IMR-90 (cell line): ENCODE measurements at regions not wholly inside any gene's neighbourhood (a gene's known extent, or its start where the extent isn't known, plus 50 kb on each side); places are given as distances from the start of the nearest gene placed in this dataset.

Experiments used
- ATAC-seq: fragments of 200-7000 bp; cut with Tn5 transposase; 2 replicates; pipeline ENCODE4 v1.9.1; 2020; ENCODE audit warnings: low read depth, mild to moderate bottlenecking, moderate library complexity
- BruUV-seq: library from RNA; stranded (reverse); fragments of 400-500 nt; replicated peaks from 2 replicates; lab custom pipeline; 2021; lab: Mats Ljungman, UMichigan
- CTCF ChIA-PET: fragments of 300-600 bp; formaldehyde crosslinking; extraction: SDS; loops from one replicate; lab custom pipeline; 2021; ENCODE audit warnings: antibody characterized with exemption; lab: Yijun Ruan, JAX
- POLR2A ChIA-PET: fragments of 300-600 bp; sonication (Branson Sonifier 250); formaldehyde crosslinking; loops from one replicate; lab custom pipeline; 2022; ENCODE audit warnings: antibody characterized with exemption; ENCODE audit not compliant: unreplicated experiment; lab: Charles Lee
- DNase-seq: peaks from one replicate; pipeline ENCODE4 v3.0.0; 2013
- H2AFZ ChIP-seq: replicated peaks from 2 replicates; pipeline ENCODE3; 2013; ENCODE audit warnings: low read length, mild to moderate bottlenecking; ENCODE audit not compliant: poor library complexity
- H2AK5ac ChIP-seq: 2 replicates; pipeline ENCODE4 v1.6.1; 2013; ENCODE audit warnings: low read depth, low read length, inconsistent platforms
- H2AK9ac ChIP-seq: replicated peaks from 2 replicates; pipeline ENCODE3; 2013; ENCODE audit warnings: mild to moderate bottlenecking, low read depth, low read length, moderate library complexity; ENCODE audit not compliant: poor library complexity
- H2BK120ac ChIP-seq: 2 replicates; pipeline ENCODE4 v1.6.1; 2013; ENCODE audit warnings: low read depth, low read length, inconsistent platforms
- H2BK15ac ChIP-seq: 3 replicates; pipeline ENCODE4 v1.6.1; 2013; ENCODE audit warnings: low read depth, low read length, inconsistent platforms
- H2BK20ac ChIP-seq: 2 replicates; pipeline ENCODE4 v1.6.1; 2013; ENCODE audit warnings: low read depth, mild to moderate bottlenecking, inconsistent platforms, low read length, moderate library complexity
- H2BK5ac ChIP-seq: 2 replicates; pipeline ENCODE4 v1.6.1; 2013; ENCODE audit warnings: mild to moderate bottlenecking, low read depth, low read length, inconsistent platforms; ENCODE audit not compliant: poor library complexity, severe bottlenecking
- H3K14ac ChIP-seq: replicated peaks from 2 replicates; pipeline ENCODE4 v1.6.1; 2013; ENCODE audit warnings: low read depth, low read length, inconsistent platforms
- H3K18ac ChIP-seq: 2 replicates; pipeline ENCODE4 v1.6.1; 2013; ENCODE audit warnings: low read depth, low read length, control low read depth
- H3K23ac ChIP-seq: 2 replicates; pipeline ENCODE4 v1.6.1; 2013; ENCODE audit warnings: low read depth, low read length, inconsistent platforms
- H3K27ac ChIP-seq: 2 replicates; pipeline ENCODE4 v1.5.1; 2013; ENCODE audit warnings: mild to moderate bottlenecking, control low read depth, low read length; ENCODE audit not compliant: insufficient read depth
- H3K27me3 ChIP-seq: 2 replicates; pipeline ENCODE4 v1.6.1; 2013; ENCODE audit warnings: low read length; ENCODE audit not compliant: control insufficient read depth, insufficient read depth
- H3K36me3 ChIP-seq: 2 replicates; pipeline ENCODE4 v1.6.1; 2013; ENCODE audit warnings: low read length, mixed read lengths; ENCODE audit not compliant: control insufficient read depth, insufficient read depth
- H3K4ac ChIP-seq: 2 replicates; pipeline ENCODE4 v1.6.1; 2013; ENCODE audit warnings: low read depth, low read length, inconsistent platforms
- H3K4me1 ChIP-seq: 2 replicates; pipeline ENCODE4 v1.6.1; 2013; ENCODE audit warnings: low read length, mixed read lengths; ENCODE audit not compliant: control insufficient read depth, insufficient read depth
- H3K4me2 ChIP-seq: 2 replicates; pipeline ENCODE4 v1.6.1; 2013; ENCODE audit warnings: low read depth, mild to moderate bottlenecking, control low read depth, low read length, moderate library complexity
- H3K4me3 ChIP-seq: 2 replicates; pipeline ENCODE4 v1.5.1; 2013; ENCODE audit warnings: low read depth, mild to moderate bottlenecking, control low read depth, low read length, moderate library complexity; ENCODE audit not compliant: insufficient read depth
- H3K56ac ChIP-seq: 2 replicates; pipeline ENCODE4 v1.6.1; 2013; ENCODE audit warnings: low read length, inconsistent platforms; ENCODE audit not compliant: insufficient read depth; ENCODE audit errors: extremely low read depth
- H3K79me1 ChIP-seq, 2 experiments: 2 replicates each; pipeline ENCODE4 v1.6.1; 2013; ENCODE audit warnings: low read length in 2 of 2, inconsistent platforms in 1 of 2, low read depth in 1 of 2
- H3K9ac ChIP-seq: 2 replicates; pipeline ENCODE4 v1.6.1; 2013; ENCODE audit warnings: low read depth, low read length, control low read depth
- H3K9me1 ChIP-seq: 2 replicates; pipeline ENCODE4 v1.6.1; 2013; ENCODE audit warnings: low read length, inconsistent platforms; ENCODE audit not compliant: insufficient read depth
- H3K9me3 ChIP-seq: 2 replicates; pipeline ENCODE4 v1.6.1; 2013; ENCODE audit warnings: low read length; ENCODE audit not compliant: control insufficient read depth, insufficient read depth
- H4K20me1 ChIP-seq: 2 replicates; pipeline ENCODE4 v1.6.1; 2013; ENCODE audit warnings: low read length, inconsistent platforms; ENCODE audit not compliant: insufficient read depth
- H4K5ac ChIP-seq: 2 replicates; pipeline ENCODE4 v1.6.1; 2013; ENCODE audit warnings: mild to moderate bottlenecking, low read depth, low read length, control low read depth
- H4K8ac ChIP-seq, 2 experiments: 2 replicates each; pipeline ENCODE4 v1.6.1; 2013; ENCODE audit warnings: low read depth in 2 of 2, low read length in 2 of 2, control low read depth in 1 of 2, inconsistent platforms in 1 of 2
- H4K91ac ChIP-seq: 2 replicates; pipeline ENCODE4 v1.6.1; 2013; ENCODE audit warnings: low read depth, low read length, inconsistent platforms; ENCODE audit not compliant: insufficient read depth
- BHLHE40 ChIP-seq: fragments of 150-350 bp; IDR thresholded peaks from 2 replicates; pipeline ENCODE4 v1.6.1; 2016; ENCODE audit warnings: mild to moderate bottlenecking, low read depth, low read length
- CEBPB ChIP-seq: IDR thresholded peaks from 2 replicates; pipeline ENCODE4 v1.6.1; 2012; ENCODE audit warnings: low read depth, low read length, improper control_type of control experiment
- CHD1 ChIP-seq: IDR thresholded peaks from 2 replicates; pipeline ENCODE4 v1.6.1; 2012; ENCODE audit warnings: low read depth, low read length, improper control_type of control experiment
- CTCF ChIP-seq: conservative IDR thresholded peaks from 2 replicates; pipeline ENCODE4 v1.5.1; 2012; ENCODE audit warnings: mild to moderate bottlenecking, low read depth, low read length, improper control_type of control experiment
- MAFK ChIP-seq: IDR thresholded peaks from 2 replicates; pipeline ENCODE4 v1.6.1; 2012; ENCODE audit warnings: low read depth, low read length, improper control_type of control experiment
- MAZ ChIP-seq: IDR thresholded peaks from 2 replicates; pipeline ENCODE4 v1.6.1; 2012; ENCODE audit warnings: low read depth, mild to moderate bottlenecking, low read length, improper control_type of control experiment, moderate library complexity, borderline replicate concordance
- MXI1 ChIP-seq: IDR thresholded peaks from 2 replicates; pipeline ENCODE4 v1.6.1; 2012; ENCODE audit warnings: low read depth, mild to moderate bottlenecking, low read length, moderate library complexity, borderline replicate concordance
- NFE2L2 ChIP-seq: fragments of 150-350 bp; IDR thresholded peaks from 2 replicates; pipeline ENCODE4 v1.6.1; 2016; ENCODE audit warnings: low read depth, mild to moderate bottlenecking, low read length
- RCOR1 ChIP-seq: IDR thresholded peaks from 2 replicates; pipeline ENCODE4 v1.6.1; 2012; ENCODE audit warnings: mild to moderate bottlenecking, low read length, improper control_type of control experiment; ENCODE audit not compliant: insufficient replicate concordance
- RFX5 ChIP-seq: IDR thresholded peaks from 2 replicates; pipeline ENCODE4 v1.8.0; 2012; ENCODE audit warnings: low read depth, mild to moderate bottlenecking, low read length, moderate library complexity
- SMC3 ChIP-seq: fragments of 150-350 bp; IDR thresholded peaks from 2 replicates; pipeline ENCODE4 v1.6.1; 2016; ENCODE audit warnings: low read depth, mild to moderate bottlenecking, antibody characterized with exemption, low read length, moderate library complexity
- WGBS, 2 experiments: methylation state at CpG; one replicate each; pipeline versions ENCODE4 v1.1.5 to v1.1.7; 2013; ENCODE audit warnings: missing lambda C conversion rate in 2 of 2; ENCODE audit not compliant: insufficient read length in 1 of 2; ENCODE audit errors: extremely low coverage in 2 of 2; 5-methylcytosine and 5-hydroxymethylcytosine counted together
- dilution Hi-C: fragments of 300-500 bp; cut with HindIII; formaldehyde crosslinking; loops from one replicate; pipeline ENCODE4 v1.14.3; 2018; ENCODE audit warnings: low sequenced_read_pairs; ENCODE audit not compliant: unreplicated experiment
- in situ Hi-C: fragments of 300-500 bp; cut with MboI; formaldehyde crosslinking; loops from 3 replicates; pipeline ENCODE4 v1.14.3; 2019; ENCODE audit warnings: low sequenced_read_pairs, inconsistent platforms, mixed read lengths
- intact Hi-C: fragments of 100-400 bp; cut with micrococcal nuclease; formaldehyde crosslinking; loops from 2 replicates; pipeline ENCODE4 v1.10.0; 2022

DNA sequence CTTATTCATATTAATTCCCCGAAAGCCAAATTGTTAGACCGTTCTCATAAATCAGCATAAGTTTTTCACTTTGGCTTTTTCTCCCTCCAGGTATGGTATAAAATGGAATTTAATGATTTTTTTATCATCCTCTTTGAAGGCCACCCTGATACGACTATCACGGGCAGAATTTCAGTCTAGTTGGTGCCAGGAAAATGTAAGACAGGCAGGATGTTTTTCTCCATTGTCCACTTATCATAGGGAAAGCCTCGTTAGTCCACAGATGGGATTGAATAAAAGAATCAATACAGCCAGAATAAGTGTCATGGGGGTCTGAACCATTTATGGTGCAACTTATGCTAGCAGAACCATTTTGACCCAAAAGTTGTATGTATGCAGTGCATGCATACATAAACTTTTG, 566.0 kb upstream of the ARGLU1 start:
- Histone ChIP-seq H3K27me3 (peaks cover 3% of the 10 kb centered on the region), H4K5ac (no peak overlapping the region), H4K20me1 (no peaks in the 10 kb centered on the region), H3K36me3 (no peaks in the 10 kb centered on the region), H3K4me3 (no peak overlapping the region), H2BK20ac (no peak overlapping the region), H3K18ac (no peak overlapping the region), H3K4me2 (no peak overlapping the region), H2BK120ac (no peak overlapping the region), H3K9ac (no peak overlapping the region), H3K23ac (no peak overlapping the region), H3K56ac (no peak overlapping the region), H4K8ac (no peak overlapping the region), H2BK15ac (no peak overlapping the region), H3K79me1 (no peaks in the 10 kb centered on the region), H2AK5ac (no peak overlapping the region), H4K91ac (no peak overlapping the region), H3K9me1 (no peaks in the 10 kb centered on the region), H3K9me3 (no peaks in the 10 kb centered on the region), H2BK5ac (no peak overlapping the region), H3K4ac (no peak overlapping the region), H3K27ac (no peak overlapping the region), H2AK9ac (no peak overlapping the region), H2AFZ (no peak overlapping the region), H3K4me1 (no peaks in the 10 kb centered on the region), H3K14ac (no peak overlapping the region)
- in situ Hi-C loops (no loop called here), dilution Hi-C loops (no loop called here), intact Hi-C loops (no loop called here)
- DNase-seq (no peak), ATAC-seq (no peak)
- TF ChIP-seq SMC3, result no peak
- TF ChIP-seq MXI1, result no peak
- no peak for TF ChIP-seq MAZ
- no peak for TF ChIP-seq MAFK
- TF ChIP-seq CEBPB, result no peak
- no peak for TF ChIP-seq BHLHE40
- no peak for TF ChIP-seq NFE2L2
- no peak for TF ChIP-seq CHD1
- TF ChIP-seq RCOR1, result no peak
- TF ChIP-seq CTCF, result no peak
- no peak for TF ChIP-seq RFX5
- no TSS peak for BruUV-seq
- no CpG with 5 or more reads among the region's 5 CpGs for WGBS, 2 experiments
- ChIA-PET POLR2A (no interaction called here), CTCF (interaction anchor here (1.4 kb wide), 1 partner anchor 11 kb away, joined by 3 read pairs; no protein-coding TSS in a partner anchor)
